Non-pigmented ciliary epithelial cell (primary cell): ENCODE measurements at regions not wholly inside any gene's neighbourhood (a gene's known extent, or its start where the extent isn't known, plus 50 kb on each side); places are given as distances from the start of the nearest gene placed in this dataset.

Experiments
- DNase-seq: peaks from one replicate; pipeline ENCODE4 v3.0.0-alpha.2; 2010; ENCODE audit warnings: low read depth

DNA sequence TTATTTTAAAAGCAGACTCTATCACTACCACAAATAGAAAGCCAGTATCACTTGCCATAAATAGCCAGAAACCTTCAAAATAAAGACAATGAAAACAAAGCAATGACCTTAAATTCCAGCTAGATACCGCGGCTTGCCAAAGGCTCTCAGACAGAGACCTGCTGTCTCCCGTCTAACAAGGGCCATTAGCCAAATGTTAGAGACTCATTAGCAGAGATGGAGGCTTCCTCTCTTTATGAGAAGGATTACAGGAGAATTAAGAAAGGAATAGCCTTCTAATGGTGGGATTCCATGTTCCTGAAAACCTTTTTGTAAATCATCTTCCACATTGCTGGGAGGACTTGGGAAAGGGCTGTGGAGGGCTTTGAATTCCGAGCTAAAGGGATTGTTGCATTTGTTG is 206.7 kb downstream of the AACS start:
- no peak for DNase-seq

DNA sequence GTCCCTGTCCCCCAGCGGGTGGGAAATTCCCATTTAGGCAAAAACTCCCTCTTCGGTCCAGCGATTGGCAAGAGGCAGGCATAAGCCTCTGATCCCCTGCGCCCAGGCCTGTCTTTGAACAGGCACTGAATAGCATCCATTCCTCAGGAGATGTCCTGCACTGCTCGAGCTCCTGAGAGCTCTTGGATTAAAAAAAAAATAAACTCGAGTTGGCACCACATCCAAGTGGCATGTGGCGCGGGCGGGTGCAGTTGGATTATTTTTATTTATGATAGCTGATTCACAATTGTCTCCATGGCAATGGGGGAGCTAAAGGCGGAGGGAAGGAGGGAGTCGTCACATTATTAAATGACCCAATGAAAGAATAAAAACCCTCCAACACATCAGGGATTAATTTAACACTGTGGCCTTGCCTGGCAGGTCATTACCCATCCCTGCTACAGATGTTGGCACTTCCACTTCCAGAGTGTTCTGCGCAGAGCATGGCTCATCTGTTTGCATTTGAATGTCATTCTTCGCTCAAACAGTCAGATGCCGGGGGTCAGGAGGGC is 207.2 kb downstream of the AACS start:
- no peak for DNase-seq

DNA sequence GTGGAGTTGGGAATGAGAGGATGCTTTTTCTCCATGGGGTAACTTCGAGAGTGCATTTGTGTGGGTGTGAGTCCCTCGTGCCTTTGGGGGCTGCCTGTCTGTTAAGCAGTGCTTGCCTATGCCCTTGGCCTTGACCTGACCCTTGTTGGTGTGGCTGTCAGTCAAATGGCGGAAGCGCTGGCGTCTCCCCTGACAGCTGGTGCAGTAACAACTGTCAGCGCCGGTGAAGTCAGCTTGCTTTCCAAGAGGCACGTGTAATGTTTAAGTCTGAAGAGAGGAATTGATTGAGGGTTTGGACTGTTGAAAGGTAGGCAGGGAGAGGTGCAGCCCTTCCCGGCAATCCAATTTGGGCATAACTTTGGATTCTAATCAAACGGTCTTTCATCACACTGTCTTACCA is 211.3 kb downstream of the AACS start:
- DNase-seq = no peak

DNA sequence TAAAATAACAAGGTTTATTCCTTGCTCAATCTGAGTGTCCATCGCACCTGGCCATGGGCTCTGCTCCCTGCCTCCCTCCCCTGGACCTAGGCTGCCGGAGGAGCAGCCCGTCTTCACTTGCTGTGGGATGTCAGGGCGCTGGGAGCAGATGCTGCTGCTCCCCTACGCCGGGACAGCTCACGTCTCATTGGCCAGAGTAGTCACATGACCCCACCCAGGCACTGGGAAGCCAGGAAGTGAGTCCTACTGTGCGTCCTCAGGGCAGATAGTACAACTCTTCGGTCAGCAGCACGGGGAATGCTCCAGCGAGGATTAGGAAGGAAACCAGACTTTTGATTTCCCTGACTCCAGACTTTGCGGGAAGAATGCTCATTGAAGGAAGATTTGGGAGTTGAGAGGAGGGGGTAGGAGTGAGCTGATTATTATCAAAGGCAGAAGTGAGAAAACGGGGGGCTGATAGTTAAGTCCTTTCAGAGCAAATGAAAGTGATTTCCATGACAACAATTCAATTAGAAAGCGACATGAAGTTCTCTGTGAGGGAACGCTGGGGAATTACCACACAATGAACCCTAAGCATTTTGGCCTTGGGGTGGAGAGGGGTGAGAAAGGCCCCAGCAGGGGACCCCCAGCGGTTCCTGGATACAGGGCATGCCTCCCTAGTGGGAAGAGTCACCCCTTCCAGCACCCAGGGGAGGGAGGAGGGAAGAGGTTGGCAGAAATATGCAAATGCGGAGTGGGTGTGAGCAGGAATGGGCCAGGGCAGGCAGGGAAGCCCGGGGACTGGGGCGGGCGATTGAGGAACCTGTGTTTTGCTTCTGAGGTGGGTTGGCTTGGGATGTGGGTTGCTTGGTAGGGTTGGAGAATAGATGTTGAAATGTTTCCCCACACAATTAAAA is 215.5 kb downstream of the AACS start:
- no peak for DNase-seq

DNA sequence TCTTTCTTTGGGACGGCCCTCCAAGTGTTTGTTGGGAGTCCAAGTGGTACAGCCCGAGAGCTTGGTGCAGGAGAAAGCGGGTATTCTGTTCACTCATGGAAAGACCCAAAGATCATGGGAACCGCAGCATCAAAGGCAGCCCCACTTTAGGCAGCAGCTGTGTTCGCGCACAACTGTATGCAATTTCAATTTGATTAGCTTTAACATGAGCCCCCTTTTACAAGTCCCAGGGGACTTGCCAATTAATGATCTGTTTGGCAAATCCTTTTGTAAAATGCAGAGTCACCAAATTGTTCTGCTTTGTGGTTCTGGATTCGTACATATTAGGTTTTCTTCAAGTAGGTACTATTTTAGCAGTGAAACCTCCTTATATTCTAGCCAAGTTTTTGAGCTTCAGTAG is 217.7 kb downstream of the AACS start:
- no peak for DNase-seq

DNA sequence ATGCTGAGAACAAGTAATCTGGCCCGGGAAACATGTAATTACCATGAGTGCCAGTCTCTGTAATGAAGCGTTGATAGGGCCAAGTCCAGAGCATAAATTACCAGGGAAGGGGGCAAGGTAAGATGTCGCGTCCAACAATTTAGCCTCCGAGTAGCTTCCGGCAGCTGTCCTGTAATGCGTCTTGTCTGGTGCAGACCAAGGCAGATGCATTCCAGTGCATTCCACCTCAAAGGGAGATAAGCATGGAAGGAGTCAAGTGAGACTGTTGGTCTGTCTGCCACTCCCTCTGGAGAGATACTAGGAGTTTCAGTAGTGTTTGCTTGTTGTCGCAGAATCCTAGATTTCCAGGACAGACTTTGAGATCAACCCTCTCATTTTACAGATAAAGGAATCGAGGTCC is 218.3 kb downstream of the AACS start:
- no peak for DNase-seq

DNA sequence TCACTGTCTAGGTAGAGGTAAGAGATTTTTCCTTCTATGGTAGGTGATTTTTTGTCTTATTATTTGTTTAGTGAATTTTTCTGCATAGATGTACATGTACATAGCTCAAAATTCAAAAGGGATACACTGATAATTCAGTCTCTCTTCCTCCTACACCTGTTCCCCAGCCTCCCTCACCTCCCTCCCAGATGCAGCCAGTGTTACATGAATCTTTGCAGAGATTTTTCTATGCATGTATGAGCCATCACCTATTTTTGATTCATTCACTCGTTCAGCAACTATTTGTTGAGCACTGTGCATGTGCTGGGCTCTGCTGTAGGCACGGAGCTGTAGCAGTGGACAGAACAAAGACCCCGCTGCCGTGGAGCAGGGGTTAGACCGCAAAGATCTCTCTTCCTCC is 218.9 kb downstream of the AACS start:
- DNase-seq = no peak

DNA sequence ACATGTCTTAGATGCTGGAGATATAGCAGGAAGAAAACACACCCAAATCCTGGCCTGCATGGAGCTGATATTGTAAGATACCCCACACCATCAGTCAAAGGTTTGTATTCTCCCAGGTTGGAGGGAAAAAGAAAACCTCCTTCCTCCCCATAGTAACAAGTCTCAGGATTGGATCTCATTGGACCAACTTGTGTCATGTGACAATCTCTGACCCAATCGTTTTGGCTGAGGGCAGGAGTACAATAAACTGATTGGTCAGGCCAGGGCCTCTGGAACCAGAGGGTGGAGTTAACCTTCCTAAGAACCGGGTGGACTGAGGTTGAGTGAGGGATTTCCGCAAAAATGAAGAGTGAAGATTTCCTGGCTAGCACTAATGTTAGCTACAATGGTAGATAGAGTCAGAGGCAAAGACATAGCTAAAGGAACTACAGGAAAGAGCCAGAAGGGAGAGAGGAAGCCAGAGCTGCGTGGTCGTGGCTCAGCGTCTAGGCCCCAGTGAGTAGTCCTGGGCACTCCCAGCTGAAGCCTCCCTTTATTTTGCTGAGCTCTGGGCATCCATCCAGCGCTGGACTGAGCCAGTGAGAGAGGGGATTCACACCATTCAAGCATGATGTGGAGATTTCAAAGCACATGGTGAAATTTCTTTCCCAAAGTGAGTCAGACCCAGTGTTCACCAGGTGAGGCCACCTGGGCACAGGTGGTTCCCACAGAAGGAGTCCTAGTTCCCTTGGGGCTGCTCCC is 219.9 kb downstream of the AACS start:
- no peak for DNase-seq

DNA sequence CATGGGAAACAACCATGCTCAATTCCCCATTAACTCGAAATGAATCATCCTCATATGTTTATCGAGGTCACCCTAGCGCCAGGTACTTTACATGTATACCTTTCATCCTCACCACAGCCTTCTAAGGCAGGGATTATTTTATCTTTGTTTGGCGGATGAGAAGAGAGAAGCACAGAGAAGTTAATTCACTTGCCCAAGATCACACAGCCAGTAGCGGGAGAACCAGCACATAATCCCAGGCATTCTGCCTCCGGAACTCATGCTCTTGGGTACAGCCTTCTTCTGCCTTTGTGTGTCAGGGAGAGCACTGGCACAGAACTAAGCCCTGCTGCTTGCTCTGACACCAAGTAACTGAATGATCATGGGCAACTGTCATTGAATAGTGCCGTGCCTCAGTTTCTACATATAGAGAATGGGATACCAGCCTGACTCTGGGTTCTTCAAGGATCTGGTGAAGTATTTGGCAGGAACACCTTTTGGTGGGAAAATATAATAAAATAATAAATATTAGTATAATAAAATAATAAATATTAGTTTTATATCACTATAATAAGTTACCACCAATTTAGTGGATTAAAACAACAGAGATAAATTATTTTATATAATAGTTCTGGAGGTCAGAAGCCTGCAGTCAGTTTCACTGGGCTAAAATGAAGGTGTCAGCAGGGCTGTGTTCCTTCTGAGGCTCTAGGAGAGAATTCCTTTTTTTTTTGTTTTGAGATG is 220.9 kb downstream of the AACS start:
- DNase-seq = no peak

DNA sequence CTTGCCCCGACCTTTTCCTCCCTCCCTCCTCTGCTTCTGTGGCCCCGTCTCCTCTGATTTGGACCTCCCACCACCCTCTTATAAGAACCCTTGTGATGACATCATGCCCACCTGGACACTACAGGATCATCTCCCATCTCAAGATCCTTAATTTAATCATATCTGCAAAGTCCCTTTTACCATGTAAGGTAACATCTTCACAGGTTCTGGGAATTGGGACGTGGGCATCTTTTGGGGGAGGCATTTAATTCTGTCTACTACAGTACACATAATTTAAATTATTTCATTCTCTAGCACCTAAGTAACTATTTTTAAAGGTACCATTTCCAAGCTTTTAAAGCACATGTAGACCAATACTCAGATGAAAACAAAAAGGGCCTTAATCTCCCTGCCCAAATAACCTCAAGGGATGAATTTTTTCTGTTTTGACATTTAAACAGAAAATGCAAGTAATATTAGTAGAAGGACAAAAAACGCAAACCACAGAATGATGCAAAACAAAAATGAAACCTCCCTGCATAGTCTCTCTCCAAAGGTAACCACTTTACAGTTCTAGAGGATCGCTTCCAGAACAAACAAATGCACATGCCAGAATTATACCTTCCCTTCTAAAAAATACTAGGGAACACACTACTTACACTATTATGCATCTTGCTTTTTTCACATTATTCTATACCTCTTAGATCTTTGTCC is 222.1 kb downstream of the AACS start:
- no peak for DNase-seq

DNA sequence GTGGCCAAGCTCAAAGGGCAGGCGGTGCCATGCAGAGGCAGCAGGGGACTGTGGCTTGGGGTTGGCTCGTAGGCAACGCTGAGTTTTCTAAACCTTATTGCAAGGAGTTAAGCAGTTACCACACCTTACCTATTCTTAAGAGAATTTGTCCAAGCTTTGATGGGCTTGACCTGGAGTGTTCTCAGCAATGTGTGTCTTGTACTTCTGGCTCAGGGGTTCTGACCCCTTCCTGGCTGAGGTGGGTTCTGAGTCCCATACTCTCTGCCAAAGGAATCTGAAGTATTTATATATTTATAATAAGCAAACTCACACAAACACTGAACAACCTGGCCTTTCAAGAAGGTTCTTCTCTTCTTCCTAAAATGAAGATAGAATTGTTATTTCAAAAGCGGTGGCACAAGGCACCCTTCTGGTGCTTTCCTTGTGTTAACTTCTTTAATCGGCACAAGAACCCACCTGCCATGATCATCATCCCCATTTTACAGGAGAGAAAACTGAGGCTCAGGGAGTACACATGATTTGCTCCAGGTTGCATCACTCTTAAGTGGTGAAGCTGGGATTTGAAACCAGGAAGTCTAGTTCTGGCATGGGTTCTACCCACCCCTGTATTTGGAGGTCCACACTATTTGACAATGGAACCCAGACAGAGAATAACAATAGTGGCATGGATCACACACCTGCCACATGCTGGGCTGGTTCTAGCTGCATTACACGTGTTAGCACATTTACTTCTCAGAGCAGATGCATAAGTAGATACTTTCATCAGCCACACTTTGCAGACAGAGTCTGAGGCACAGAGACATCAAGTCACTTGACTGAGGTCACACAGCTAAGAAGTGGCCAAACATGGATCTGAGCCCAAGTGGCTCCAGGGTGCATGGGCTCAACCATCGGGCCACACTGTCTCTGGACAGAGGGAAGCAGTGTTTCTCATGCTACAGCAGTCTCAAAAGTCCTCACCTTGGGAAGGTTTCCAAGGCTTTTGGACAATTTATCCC is 224.0 kb downstream of the AACS start:
- DNase-seq = no peak

DNA sequence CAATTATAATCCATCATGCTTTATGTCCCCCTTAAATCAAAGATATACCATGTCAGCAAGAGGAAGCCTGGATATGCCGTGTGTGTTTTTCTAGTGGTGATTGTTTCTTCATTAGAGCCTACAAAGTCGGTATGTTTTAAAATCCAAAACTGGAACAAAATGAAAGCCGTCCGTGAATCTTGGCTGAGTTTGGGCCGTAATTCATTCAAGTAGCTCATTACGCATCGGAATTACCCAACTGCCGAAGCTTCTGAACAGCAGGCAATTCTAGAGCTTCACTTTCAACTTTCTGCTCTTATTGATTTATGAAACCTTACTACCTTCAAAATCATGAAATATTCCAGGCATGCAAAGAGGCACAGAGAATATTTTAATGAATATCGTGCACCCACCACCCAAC is 224.7 kb downstream of the AACS start:
- no peak for DNase-seq

DNA sequence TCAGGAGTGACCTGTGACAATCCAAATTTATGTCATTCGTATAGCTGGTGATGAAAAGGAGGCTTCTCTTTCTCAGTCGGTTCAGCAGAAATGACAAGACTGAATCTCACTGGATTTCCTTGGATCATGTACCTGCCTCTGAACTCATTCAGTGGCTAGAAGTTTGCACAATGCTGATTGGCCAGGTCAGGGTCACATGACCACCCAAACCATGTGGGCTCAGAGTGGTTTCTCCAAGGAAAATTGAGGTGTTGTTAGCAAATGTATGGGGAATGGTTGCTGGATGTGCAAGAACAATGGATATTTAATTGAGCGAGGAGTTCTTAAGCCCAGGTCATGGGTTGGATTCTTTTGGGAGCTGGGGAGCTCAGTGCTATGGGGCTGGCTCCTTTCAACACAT is 227.5 kb downstream of the AACS start:
- no peak for DNase-seq

DNA sequence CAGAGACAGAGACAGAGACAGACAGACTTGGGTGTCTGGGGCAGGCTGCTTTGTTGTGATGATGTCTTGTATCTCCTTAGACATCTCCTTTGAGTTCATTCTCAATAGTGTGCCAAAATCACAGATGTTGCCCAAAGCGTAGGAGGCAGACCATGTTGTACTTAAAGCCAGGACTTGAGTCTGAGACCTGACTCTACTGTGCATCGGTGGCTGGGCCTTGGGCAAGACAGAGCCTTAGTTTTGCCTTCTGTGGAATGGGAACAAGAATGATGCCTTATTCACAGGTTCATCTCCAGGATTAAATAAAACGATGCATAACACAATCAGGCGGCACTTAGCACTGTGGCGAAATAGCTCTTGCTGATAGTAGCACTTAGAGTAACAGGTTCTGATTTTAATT is 230.3 kb downstream of the AACS start:
- no peak for DNase-seq

DNA sequence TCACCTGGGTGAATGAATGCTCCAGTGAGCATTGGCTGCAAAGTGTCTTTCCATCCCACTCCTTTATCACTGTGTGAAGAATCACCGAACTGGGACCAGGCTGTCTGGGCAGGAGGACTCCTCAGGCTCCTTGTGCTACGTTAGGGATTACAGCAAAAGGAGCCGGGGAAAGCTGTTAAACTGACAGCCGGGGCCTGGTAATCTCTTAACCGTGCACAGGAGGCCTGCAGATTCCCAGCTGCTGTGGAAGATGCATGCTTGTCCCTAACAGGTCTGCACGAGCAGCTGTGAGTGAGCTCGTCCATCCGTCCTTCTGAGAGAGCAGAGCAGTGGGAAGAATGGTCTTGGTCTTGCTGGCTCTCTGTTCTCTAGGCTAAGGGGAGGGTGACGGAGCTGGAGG is 231.5 kb downstream of the AACS start:
- no peak for DNase-seq

DNA sequence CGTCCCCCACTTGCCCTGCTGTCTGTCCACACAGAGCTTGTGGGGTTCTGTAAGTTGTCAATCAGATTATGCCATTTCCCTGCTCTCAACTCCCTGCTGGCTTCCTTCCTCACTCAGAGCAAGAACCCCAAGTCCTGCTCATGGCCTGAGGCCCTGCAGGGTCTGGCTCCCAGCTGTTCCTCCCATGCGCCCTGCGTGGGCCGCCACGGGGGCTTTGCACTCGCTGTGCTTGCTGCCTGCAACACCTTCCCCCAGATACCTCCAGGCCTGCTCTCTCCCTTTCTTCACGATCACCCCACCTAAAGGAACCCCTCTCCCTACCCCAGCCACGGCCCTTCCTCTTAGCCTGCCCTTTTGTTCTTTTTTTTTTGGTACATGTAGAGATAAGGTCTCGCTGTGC is 234.6 kb downstream of the AACS start:
- no peak for DNase-seq

DNA sequence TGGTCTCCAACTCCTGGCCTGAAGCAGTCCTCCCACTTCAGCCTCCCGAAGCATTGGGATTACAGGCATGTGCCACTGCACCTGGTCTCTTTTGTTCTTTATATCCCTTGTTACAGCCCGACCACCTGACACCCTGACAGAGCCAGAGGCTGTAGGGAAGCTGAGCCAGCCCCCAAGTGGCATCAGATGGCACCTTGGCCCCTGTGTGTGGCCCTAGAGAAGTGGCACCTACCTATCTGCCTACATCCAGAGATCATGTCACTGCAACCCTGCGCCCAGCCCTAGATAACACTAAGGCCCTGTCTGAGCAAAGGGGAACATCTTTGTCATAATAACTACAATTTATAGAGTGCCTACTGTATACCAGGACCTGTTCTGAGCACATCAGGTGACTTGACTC is 235.0 kb downstream of the AACS start:
- no peak for DNase-seq

DNA sequence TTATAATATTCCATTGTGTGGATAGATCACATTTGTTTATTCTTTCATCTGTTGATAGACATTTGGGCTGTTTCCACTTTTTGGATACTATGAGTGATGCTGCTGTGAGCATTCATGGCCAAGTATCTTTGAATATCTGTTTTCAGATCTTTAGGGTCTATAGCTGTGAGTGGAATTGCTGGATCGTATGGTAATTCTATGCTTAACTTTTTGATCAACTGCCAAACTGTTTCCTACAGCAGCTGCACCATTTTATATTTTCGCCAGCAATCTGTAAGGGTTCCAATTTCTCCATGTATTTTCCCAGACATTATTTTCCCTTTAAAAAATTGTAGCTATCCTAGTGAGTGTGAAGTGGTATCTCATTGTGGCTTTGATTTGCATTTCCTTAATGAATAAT is 238.1 kb downstream of the AACS start:
- no peak for DNase-seq

DNA sequence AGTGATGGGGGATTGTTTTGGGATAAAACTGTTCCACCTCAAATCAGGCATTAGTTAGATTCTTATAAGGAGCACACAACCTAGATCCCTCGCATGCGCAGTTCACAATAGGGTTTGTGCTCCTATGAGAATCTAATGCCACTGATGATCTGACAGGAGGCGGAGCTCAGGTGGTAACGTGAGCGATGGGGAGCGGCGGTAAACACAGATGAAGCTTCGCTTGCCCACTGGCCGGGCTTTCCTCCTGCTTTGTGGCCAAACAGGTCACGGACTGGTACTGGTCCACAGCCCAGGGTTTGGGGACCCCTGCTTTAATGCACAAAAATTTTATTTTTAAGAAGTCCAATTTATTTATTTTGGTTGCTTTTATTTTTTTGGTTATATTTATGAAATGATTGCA is 238.8 kb downstream of the AACS start:
- DNase-seq = no peak

DNA sequence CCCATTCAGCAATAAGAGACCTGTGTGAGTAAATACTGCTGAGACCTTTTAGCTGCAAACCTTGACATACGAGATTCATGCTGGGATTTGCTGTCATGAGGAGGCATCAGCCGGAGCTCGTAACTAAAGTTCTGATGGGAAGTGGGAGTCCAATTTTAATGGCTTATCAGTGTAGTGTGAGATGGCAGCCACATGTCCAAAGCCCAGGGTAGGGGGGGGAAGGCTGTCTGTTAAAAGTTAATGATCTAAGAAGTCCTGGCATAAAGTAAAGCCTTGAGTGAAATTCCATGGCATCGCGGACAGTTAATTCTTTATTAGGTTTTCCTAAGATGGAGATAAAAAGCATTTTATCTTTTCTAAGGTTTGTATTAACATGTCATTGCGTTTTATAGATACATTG is 240.0 kb downstream of the AACS start:
- DNase-seq = no peak

DNA sequence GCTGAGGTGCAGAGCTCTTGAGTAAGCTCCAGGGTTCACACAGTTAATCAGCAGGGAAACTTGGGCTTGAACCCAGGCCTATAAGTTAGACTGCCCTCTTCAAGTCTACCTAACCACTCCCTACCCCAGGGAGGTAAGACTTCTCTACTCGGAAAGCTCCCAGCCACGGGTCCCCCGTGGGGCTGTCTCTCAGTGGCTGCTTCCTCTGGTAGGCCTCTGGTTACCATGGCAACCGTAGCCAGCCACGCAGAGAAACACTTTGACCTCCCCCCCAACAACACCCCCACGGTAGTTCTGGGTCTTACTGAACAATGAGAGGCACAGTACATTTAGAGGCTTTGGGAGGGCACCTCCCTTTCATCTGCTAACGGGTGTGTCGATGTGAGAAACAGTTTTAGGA is 245.2 kb downstream of the AACS start:
- DNase-seq = no peak
